Endothelial cell of umbilical vein (primary cell): ENCODE measurements at regions not wholly inside any gene's neighbourhood (a gene's known extent, or its start where the extent isn't known, plus 50 kb on each side); places are given as distances from the start of the nearest gene placed in this dataset.

Source experiments
- BruUV-seq: library from RNA; stranded (reverse); fragments of 400-500 nt; replicated peaks from 2 replicates; lab custom pipeline; 2021; lab: Mats Ljungman, UMichigan
- CTCF ChIA-PET: fragments of 300-600, 350-600 bp; sonication (Branson Sonifier 250); formaldehyde crosslinking; loops from one replicate; lab custom pipeline; 2021; ENCODE audit warnings: antibody characterized with exemption, inconsistent platforms; lab: Charles Lee
- POLR2A ChIA-PET: fragments of 300-600, 350-600 bp; sonication (Branson Sonifier 250); formaldehyde crosslinking; loops from one replicate; lab custom pipeline; 2021; ENCODE audit warnings: antibody characterized with exemption, inconsistent platforms; lab: Charles Lee
- DNase-seq: peaks from one replicate; pipeline ENCODE4 v3.0.0-alpha.2; 2011; ENCODE audit warnings: low read depth, low spot score
- FAIRE-seq: peaks from 2 replicates; lab custom pipeline; 2011; peaks lifted over from hg19 to GRCh38; lab: Jason Lieb, UNC
- H2AFZ ChIP-seq: 2 replicates; pipeline ENCODE4 v1.6.0; 2012; ENCODE audit warnings: low read depth, low read length, control low read depth, inconsistent platforms
- H3K27ac ChIP-seq: 2 replicates; pipeline ENCODE4 v1.5.1; 2011; ENCODE audit warnings: low read depth, mild to moderate bottlenecking, control low read depth, low read length, moderate library complexity; ENCODE audit not compliant: insufficient read depth
- H3K27me3 ChIP-seq, 2 experiments: 2 replicates each; pipeline versions ENCODE4 v1.6.0 to v1.6.1; 2011; ENCODE audit warnings: low read length in 2 of 2, mixed read lengths in 1 of 2; ENCODE audit not compliant: control insufficient read depth in 2 of 2, insufficient read depth in 2 of 2
- H3K36me3 ChIP-seq, 2 experiments: 2 replicates in 1 of 2; 3 replicates in 1 of 2; pipeline ENCODE4 v1.5.1; 2011; ENCODE audit warnings: low read length in 2 of 2, mild to moderate bottlenecking in 1 of 2, moderate library complexity in 1 of 2; ENCODE audit not compliant: control insufficient read depth in 2 of 2, insufficient read depth in 2 of 2; ENCODE audit errors: extremely low read depth in 1 of 2
- H3K4me1 ChIP-seq: 3 replicates; pipeline ENCODE4 v1.5.1; 2011; ENCODE audit warnings: mild to moderate bottlenecking, low read length; ENCODE audit not compliant: control insufficient read depth, insufficient read depth; ENCODE audit errors: extremely low read depth
- H3K4me2 ChIP-seq: 2 replicates; pipeline ENCODE4 v1.6.1; 2011; ENCODE audit warnings: low read length, control low read depth, mixed read lengths; ENCODE audit not compliant: insufficient read depth
- H3K4me3 ChIP-seq, 3 experiments: fragments of 200-600 bp in 1 of 3; sonication (generic), shearing (Covaris generic) in 1 of 3; replicated peaks in 1 of 3; 2 replicates each; pipeline ENCODE4 v1.5.1; 2011 to 2016; ENCODE audit warnings: control low read depth in 3 of 3, low read length in 3 of 3, mild to moderate bottlenecking in 2 of 3, inconsistent platforms in 1 of 3, low read depth in 1 of 3, moderate library complexity in 1 of 3; ENCODE audit not compliant: insufficient read depth in 1 of 3
- H3K79me2 ChIP-seq: 2 replicates; pipeline ENCODE4 v1.6.0; 2012; ENCODE audit warnings: low read length, inconsistent platforms; ENCODE audit not compliant: control insufficient read depth, insufficient read depth
- H3K9ac ChIP-seq: replicated peaks from 2 replicates; pipeline ENCODE3; 2011; ENCODE audit warnings: low read length, control low read depth; ENCODE audit not compliant: insufficient read depth; ENCODE audit errors: extremely low read depth
- H3K9me1 ChIP-seq: replicated peaks from 3 replicates; pipeline ENCODE4 v1.6.0; 2011; ENCODE audit warnings: mild to moderate bottlenecking, low read length; ENCODE audit not compliant: control insufficient read depth, insufficient read depth; ENCODE audit errors: extremely low read depth
- H3K9me3 ChIP-seq: replicated peaks from 2 replicates; pipeline ENCODE4 v1.5.1; 2012; ENCODE audit warnings: low read length, inconsistent platforms; ENCODE audit not compliant: control insufficient read depth, insufficient read depth
- H4K20me1 ChIP-seq: replicated peaks from 2 replicates; pipeline ENCODE3; 2011; ENCODE audit warnings: mild to moderate bottlenecking, low read length; ENCODE audit not compliant: control insufficient read depth, insufficient read depth; ENCODE audit errors: extremely low read depth
- EZH2 ChIP-seq: IDR thresholded peaks from 2 replicates; pipeline ENCODE4 v1.6.1; 2012; ENCODE audit warnings: borderline replicate concordance, low read depth, mild to moderate bottlenecking, moderate library complexity, low read length, inconsistent platforms; ENCODE audit not compliant: severe bottlenecking
- FOS ChIP-seq: IDR thresholded peaks from 2 replicates; pipeline ENCODE4 v1.6.1; 2011; ENCODE audit warnings: mild to moderate bottlenecking, low read length, moderate library complexity, borderline replicate concordance; ENCODE audit not compliant: insufficient read depth
- GATA2 ChIP-seq: IDR thresholded peaks from 2 replicates; pipeline ENCODE4 v1.7.0; 2011; ENCODE audit warnings: low read depth, mild to moderate bottlenecking, moderate library complexity, mixed read lengths, low read length; ENCODE audit not compliant: insufficient read length, insufficient read depth
- JUN ChIP-seq: IDR thresholded peaks from 2 replicates; pipeline ENCODE4 v1.6.1; 2011; ENCODE audit warnings: borderline replicate concordance, low read depth; ENCODE audit not compliant: insufficient read length, insufficient read depth
- MYC ChIP-seq: IDR thresholded peaks from one replicate; pipeline ENCODE4 v1.6.1; 2011; ENCODE audit warnings: mild to moderate bottlenecking, low read depth, low read length
- POLR2A ChIP-seq: IDR thresholded peaks from 2 replicates; pipeline ENCODE4 v1.6.1; 2012; ENCODE audit warnings: low read depth, mild to moderate bottlenecking, control low read depth, low read length
- POLR2AphosphoS5 ChIP-seq: IDR thresholded peaks from 2 replicates; pipeline ENCODE4 v1.6.1; 2012; ENCODE audit warnings: low read depth, mild to moderate bottlenecking, control low read depth, low read length, moderate library complexity; ENCODE audit not compliant: insufficient read depth
- dilution Hi-C: fragments of 300-500 bp; cut with MboI; formaldehyde crosslinking; loops from one replicate; pipeline ENCODE4 v1.15.0; 2019; ENCODE audit warnings: low sequenced_read_pairs; ENCODE audit not compliant: extremely low pct_ligation_motif_present
- intact Hi-C: fragments of 100-400 bp; cut with micrococcal nuclease; formaldehyde crosslinking; loops from one replicate; pipeline ENCODE4 v1.10.0; 2022
- TF ChIP-seq, protein P1 (sequence below): IDR thresholded peaks from 2 replicates; pipeline ENCODE4 v1.6.1; 2011; ENCODE audit not compliant: insufficient read depth, insufficient read length
- TF ChIP-seq, protein P2 (sequence below), 2 donors: IDR thresholded peaks; 1 replicate in 1 of 2; 2 replicates in 1 of 2; pipeline ENCODE4 v1.5.1; 2011; ENCODE audit warnings: low read length in 2 of 2, mild to moderate bottlenecking in 2 of 2, moderate library complexity in 2 of 2, control low read depth in 1 of 2, inconsistent platforms in 1 of 2, low read depth in 1 of 2; ENCODE audit not compliant: insufficient read depth in 1 of 2; ENCODE audit errors: extremely low read depth in 1 of 2

DNA sequence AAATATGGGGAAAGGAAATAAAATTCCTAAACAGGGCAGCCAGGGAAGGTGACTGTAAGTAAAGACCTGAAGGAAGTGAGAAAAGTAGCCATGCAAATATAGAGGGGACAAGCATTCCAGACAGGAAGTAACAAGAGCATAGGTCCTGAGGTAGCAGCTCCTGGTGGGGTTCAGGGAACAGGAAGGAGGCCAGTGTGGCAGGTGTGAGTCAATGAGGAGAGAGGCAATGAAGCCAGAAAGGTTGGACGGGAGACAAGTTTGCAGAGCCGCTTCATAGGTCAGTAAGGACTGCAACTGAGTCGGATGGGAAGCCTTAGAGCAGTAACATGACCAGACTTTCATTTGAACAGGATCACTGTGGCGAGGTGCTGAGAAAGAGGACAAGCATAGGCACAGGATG is 150.9 kb downstream of the METTL4 start:
- Histone ChIP-seq H3K27ac (no peak overlapping the region), H3K36me3 (no peaks in the 10 kb centered on the region), H3K4me2 (no peak overlapping the region), H3K4me3 (no peak overlapping the region), H3K4me1 (no peaks in the 10 kb centered on the region), H3K9me3 (no peaks in the 10 kb centered on the region), H2AFZ (no peak overlapping the region), H3K9ac (no peak overlapping the region), H3K79me2 (no peaks in the 10 kb centered on the region), H3K9me1 (no peaks in the 10 kb centered on the region), H3K27me3 (peaks cover 0 to 2% of the 10 kb centered on the region in 2 experiments), H4K20me1 (no peaks in the 10 kb centered on the region)
- TF ChIP-seq, protein P1, sequence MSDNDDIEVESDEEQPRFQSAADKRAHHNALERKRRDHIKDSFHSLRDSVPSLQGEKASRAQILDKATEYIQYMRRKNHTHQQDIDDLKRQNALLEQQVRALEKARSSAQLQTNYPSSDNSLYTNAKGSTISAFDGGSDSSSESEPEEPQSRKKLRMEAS = no peak
- TF ChIP-seq GATA2 = no peak
- TF ChIP-seq, protein P2, sequence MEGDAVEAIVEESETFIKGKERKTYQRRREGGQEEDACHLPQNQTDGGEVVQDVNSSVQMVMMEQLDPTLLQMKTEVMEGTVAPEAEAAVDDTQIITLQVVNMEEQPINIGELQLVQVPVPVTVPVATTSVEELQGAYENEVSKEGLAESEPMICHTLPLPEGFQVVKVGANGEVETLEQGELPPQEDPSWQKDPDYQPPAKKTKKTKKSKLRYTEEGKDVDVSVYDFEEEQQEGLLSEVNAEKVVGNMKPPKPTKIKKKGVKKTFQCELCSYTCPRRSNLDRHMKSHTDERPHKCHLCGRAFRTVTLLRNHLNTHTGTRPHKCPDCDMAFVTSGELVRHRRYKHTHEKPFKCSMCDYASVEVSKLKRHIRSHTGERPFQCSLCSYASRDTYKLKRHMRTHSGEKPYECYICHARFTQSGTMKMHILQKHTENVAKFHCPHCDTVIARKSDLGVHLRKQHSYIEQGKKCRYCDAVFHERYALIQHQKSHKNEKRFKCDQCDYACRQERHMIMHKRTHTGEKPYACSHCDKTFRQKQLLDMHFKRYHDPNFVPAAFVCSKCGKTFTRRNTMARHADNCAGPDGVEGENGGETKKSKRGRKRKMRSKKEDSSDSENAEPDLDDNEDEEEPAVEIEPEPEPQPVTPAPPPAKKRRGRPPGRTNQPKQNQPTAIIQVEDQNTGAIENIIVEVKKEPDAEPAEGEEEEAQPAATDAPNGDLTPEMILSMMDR (IDR thresholded peaks at IDR 0.05; ENCODE audit: extremely low read depth in 1 of 2, insufficient read depth in 1 of 2, low read depth in 1 of 2, low read length in 2 of 2) = no peak
- TF ChIP-seq POLR2A = no peak
- TF ChIP-seq POLR2AphosphoS5 = no peak
- ChIA-PET POLR2A (no interaction called here), CTCF (interaction anchor here (1.2 kb wide), 1 partner anchor 13 kb away, joined by 3 read pairs; no protein-coding TSS in a partner anchor)
- FAIRE-seq = no peak
- intact Hi-C loops (no loop called here), dilution Hi-C loops (no loop called here)
- BruUV-seq = no TSS peak
- DNase-seq = no peak

GRCh38 chr18:2423761-2424160 is 147.5 kb downstream of the METTL4 start:
- intact Hi-C loops = no loop called here
- Histone ChIP-seq H4K20me1 (no peaks in the 10 kb centered on the region), H2AFZ (no peak overlapping the region), H3K4me3 (no peak overlapping the region), H3K36me3 (no peaks in the 10 kb centered on the region), H3K4me2 (no peak overlapping the region), H3K27me3 (peaks cover 0 to 5% of the 10 kb centered on the region in 2 experiments), H3K9me3 (no peaks in the 10 kb centered on the region), H3K9me1 (no peaks in the 10 kb centered on the region), H3K4me1 (no peaks in the 10 kb centered on the region), H3K79me2 (no peaks in the 10 kb centered on the region), H3K9ac (no peak overlapping the region), H3K27ac (no peak overlapping the region)
- BruUV-seq = no TSS peak
- TF ChIP-seq, protein P2 (IDR thresholded peaks at IDR 0.05; ENCODE audit: extremely low read depth in 1 of 2, insufficient read depth in 1 of 2, low read depth in 1 of 2, low read length in 2 of 2) = no peak
- TF ChIP-seq POLR2AphosphoS5 (no peak), MYC (no peak), JUN (no peak), FOS (no peak), POLR2A (no peak), EZH2 (no peak), GATA2 (no peak)
- TF ChIP-seq, protein P1 = no peak
- ChIA-PET POLR2A (no interaction called here), CTCF (interaction anchor here (0.5 kb wide), 1 partner anchor 19 kb away, joined by 4 read pairs; no protein-coding TSS in a partner anchor)
- FAIRE-seq (no peak), DNase-seq (no peak)
- dilution Hi-C loops = no loop called here
